Panc1 (cell line): ENCODE measurements at regions not wholly inside any gene's neighbourhood (a gene's known extent, or its start where the extent isn't known, plus 50 kb on each side); places are given as distances from the start of the nearest gene placed in this dataset.

Experiments used
- ATAC-seq: fragments of 200-7000 bp; cut with Tn5 transposase; 2 replicates; pipeline ENCODE4 v1.9.1; 2020; ENCODE audit warnings: mild to moderate bottlenecking, moderate library complexity
- BruUV-seq: library from RNA; stranded (reverse); fragments of 400-500 nt; replicated peaks from 2 replicates; lab custom pipeline; 2021; lab: Mats Ljungman, UMichigan
- CTCF ChIA-PET: fragments of 300-600 bp; sonication (Branson Sonifier 250); formaldehyde crosslinking; loops from one replicate; lab custom pipeline; 2022; ENCODE audit warnings: antibody characterized with exemption; lab: Charles Lee
- POLR2A ChIA-PET: fragments of 300-600 bp; sonication (Branson Sonifier 250); formaldehyde crosslinking; loops from one replicate; lab custom pipeline; 2022; ENCODE audit warnings: antibody characterized with exemption; lab: Charles Lee
- DNase-seq: peaks from one replicate; pipeline ENCODE4 v3.0.0-alpha.2; 2010; ENCODE audit warnings: low read depth, low spot score
- H3K27ac ChIP-seq: 2 replicates; pipeline ENCODE4 v1.5.1; 2011; ENCODE audit warnings: mild to moderate bottlenecking, low read length, inconsistent platforms
- H3K27me3 ChIP-seq: fragments of 200-500 bp; sonication (Bioruptor generic); 2 replicates; pipeline ENCODE4 v1.6.0; 2014; ENCODE audit warnings: low read length, inconsistent platforms; ENCODE audit not compliant: control insufficient read depth, insufficient read depth
- H3K36me3 ChIP-seq: fragments of 200-500 bp; sonication (Bioruptor generic); 2 replicates; pipeline ENCODE4 v1.5.1; 2014; ENCODE audit warnings: inconsistent platforms, mild to moderate bottlenecking, low read length, moderate library complexity; ENCODE audit not compliant: control insufficient read depth, insufficient read depth
- H3K4me1 ChIP-seq: 2 replicates; pipeline ENCODE4 v1.5.1; 2011; ENCODE audit warnings: inconsistent platforms, mild to moderate bottlenecking, low read length, moderate library complexity; ENCODE audit not compliant: control insufficient read depth, insufficient read depth
- H3K4me3 ChIP-seq, 2 experiments: 2 replicates each; pipeline ENCODE4 v1.5.1; 2011 to 2012; ENCODE audit warnings: low read depth in 2 of 2, low read length in 2 of 2, mild to moderate bottlenecking in 2 of 2, inconsistent platforms in 1 of 2, moderate library complexity in 1 of 2
- H3K9me3 ChIP-seq: fragments of 200-500 bp; sonication (Bioruptor generic); 2 replicates; pipeline ENCODE4 v1.5.1; 2014; ENCODE audit warnings: low read depth, mild to moderate bottlenecking, inconsistent platforms, low read length, moderate library complexity; ENCODE audit not compliant: control insufficient read depth, insufficient read depth
- POLR2AphosphoS5 ChIP-seq: IDR thresholded peaks from 2 replicates; pipeline ENCODE4 v1.6.1; 2012; ENCODE audit warnings: mild to moderate bottlenecking, low read depth, low read length, moderate library complexity
- SIN3A ChIP-seq: IDR thresholded peaks from 2 replicates; pipeline ENCODE4 v1.6.1; 2012; ENCODE audit warnings: low read depth, mild to moderate bottlenecking, low read length, moderate library complexity, borderline replicate concordance; ENCODE audit not compliant: insufficient read depth
- TCF7L2 ChIP-seq: IDR thresholded peaks from 2 replicates; pipeline ENCODE4 v1.6.1; 2011; ENCODE audit warnings: mild to moderate bottlenecking, low read depth, low read length, inconsistent platforms
- in situ Hi-C: cut with HindIII; loops from 2 replicates; pipeline ENCODE4 v1.10.0; 2016; ENCODE audit warnings: low sequenced_read_pairs, low pct_unique_long_range_greater_than_20kb
- intact Hi-C: fragments of 100-400 bp; cut with micrococcal nuclease; formaldehyde crosslinking; loops from one replicate; pipeline ENCODE4 v1.10.0; 2022; ENCODE audit not compliant: unreplicated experiment
- TF ChIP-seq, protein P1 (sequence below), 2 experiments: IDR thresholded peaks; 2 replicates each; pipeline ENCODE4 v1.6.1; 2011 to 2012; ENCODE audit warnings: low read depth in 2 of 2, control low read depth in 1 of 2, low read length in 1 of 2, mild to moderate bottlenecking in 1 of 2, moderate library complexity in 1 of 2; ENCODE audit not compliant: insufficient read depth in 1 of 2
- TF ChIP-seq, protein P2 (sequence below): fragments of 450-650 bp; IDR thresholded peaks from 2 replicates; pipeline ENCODE4 v1.5.1; 2017; ENCODE audit warnings: mild to moderate bottlenecking

DNA sequence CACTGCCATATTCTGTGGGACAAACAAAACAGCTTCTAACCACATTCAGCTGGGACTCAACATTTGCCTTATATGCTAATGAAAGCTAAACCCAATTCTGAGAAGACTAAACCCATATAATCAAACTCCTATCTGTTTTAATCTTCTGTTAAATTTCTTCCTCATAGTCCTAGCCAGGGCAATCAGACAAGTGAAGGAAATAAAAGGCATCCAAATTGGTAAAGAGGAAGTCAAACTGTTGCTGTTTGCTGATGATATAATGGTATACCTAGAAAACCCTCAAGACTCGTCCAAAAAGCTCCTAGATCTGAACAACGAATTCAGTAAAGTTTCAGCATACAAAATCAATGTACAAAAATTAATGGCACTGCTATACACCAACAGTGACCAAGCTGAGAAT lies 157.1 kb downstream of the PHLDA1 start:
- peaks cover 17% of the 10 kb centered on the region; the same call in 1 of the 2 replicates for H3K9me3 ChIP-seq
- CTCF ChIA-PET: interaction anchor here (0.6 kb wide), 1 partner anchor 17 kb away, joined by 4 read pairs; no protein-coding TSS in a partner anchor
- DNase-seq (no peak), ATAC-seq (no peak)
- H3K27ac ChIP-seq: peak overlapping the region; percentile 72
- no TSS peak for BruUV-seq
- POLR2A ChIA-PET: interaction anchor here (0.7 kb wide), 1 partner anchor 189 kb away, joined by 6 read pairs; no protein-coding TSS in a partner anchor
- H3K27me3 ChIP-seq: no peaks in the 10 kb centered on the region
- in situ Hi-C loops (no loop called here), intact Hi-C loops (no loop called here)
- H3K36me3 ChIP-seq: no peaks in the 10 kb centered on the region
- H3K4me3 ChIP-seq: no peak overlapping the region
- peaks cover 30% of the 10 kb centered on the region for H3K4me1 ChIP-seq
- TF ChIP-seq SIN3A (no peak), POLR2AphosphoS5 (no peak), TCF7L2 (no peak)
- TF ChIP-seq, protein P1, sequence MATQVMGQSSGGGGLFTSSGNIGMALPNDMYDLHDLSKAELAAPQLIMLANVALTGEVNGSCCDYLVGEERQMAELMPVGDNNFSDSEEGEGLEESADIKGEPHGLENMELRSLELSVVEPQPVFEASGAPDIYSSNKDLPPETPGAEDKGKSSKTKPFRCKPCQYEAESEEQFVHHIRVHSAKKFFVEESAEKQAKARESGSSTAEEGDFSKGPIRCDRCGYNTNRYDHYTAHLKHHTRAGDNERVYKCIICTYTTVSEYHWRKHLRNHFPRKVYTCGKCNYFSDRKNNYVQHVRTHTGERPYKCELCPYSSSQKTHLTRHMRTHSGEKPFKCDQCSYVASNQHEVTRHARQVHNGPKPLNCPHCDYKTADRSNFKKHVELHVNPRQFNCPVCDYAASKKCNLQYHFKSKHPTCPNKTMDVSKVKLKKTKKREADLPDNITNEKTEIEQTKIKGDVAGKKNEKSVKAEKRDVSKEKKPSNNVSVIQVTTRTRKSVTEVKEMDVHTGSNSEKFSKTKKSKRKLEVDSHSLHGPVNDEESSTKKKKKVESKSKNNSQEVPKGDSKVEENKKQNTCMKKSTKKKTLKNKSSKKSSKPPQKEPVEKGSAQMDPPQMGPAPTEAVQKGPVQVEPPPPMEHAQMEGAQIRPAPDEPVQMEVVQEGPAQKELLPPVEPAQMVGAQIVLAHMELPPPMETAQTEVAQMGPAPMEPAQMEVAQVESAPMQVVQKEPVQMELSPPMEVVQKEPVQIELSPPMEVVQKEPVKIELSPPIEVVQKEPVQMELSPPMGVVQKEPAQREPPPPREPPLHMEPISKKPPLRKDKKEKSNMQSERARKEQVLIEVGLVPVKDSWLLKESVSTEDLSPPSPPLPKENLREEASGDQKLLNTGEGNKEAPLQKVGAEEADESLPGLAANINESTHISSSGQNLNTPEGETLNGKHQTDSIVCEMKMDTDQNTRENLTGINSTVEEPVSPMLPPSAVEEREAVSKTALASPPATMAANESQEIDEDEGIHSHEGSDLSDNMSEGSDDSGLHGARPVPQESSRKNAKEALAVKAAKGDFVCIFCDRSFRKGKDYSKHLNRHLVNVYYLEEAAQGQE (IDR thresholded peaks at IDR 0.05; ENCODE audit: insufficient read depth in 1 of 2, low read depth in 2 of 2, low read length in 1 of 2): no peak

DNA sequence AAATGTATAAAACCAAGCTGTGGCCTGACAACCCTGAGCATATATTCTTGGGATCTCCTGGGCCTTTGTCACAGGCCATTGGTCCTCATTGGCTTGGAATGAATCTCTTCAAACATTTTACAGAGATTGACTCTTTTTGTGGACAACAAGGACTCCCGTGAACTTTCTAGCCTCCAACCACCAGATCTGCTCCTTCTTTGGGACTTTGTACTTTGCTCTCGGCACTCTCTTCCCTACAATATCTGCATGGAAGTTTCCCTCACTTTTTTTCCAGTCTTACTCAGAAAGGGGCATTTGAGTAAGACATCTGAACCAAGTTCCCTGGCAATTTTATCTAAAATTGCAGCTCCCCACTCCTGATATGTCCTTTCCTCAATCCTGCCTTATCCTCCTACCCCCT lies 158.8 kb downstream of the PHLDA1 start:
- no peak for TF ChIP-seq POLR2AphosphoS5
- TF ChIP-seq, protein P1 (IDR thresholded peaks at IDR 0.05; ENCODE audit: insufficient read depth in 1 of 2, low read depth in 2 of 2, low read length in 1 of 2): no peak
- no peak for TF ChIP-seq TCF7L2
- no peak for TF ChIP-seq SIN3A
- TF ChIP-seq, protein P2, sequence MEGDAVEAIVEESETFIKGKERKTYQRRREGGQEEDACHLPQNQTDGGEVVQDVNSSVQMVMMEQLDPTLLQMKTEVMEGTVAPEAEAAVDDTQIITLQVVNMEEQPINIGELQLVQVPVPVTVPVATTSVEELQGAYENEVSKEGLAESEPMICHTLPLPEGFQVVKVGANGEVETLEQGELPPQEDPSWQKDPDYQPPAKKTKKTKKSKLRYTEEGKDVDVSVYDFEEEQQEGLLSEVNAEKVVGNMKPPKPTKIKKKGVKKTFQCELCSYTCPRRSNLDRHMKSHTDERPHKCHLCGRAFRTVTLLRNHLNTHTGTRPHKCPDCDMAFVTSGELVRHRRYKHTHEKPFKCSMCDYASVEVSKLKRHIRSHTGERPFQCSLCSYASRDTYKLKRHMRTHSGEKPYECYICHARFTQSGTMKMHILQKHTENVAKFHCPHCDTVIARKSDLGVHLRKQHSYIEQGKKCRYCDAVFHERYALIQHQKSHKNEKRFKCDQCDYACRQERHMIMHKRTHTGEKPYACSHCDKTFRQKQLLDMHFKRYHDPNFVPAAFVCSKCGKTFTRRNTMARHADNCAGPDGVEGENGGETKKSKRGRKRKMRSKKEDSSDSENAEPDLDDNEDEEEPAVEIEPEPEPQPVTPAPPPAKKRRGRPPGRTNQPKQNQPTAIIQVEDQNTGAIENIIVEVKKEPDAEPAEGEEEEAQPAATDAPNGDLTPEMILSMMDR: no peak
- no peak for DNase-seq
- Histone ChIP-seq H3K36me3 (no peaks in the 10 kb centered on the region), H3K27me3 (no peaks in the 10 kb centered on the region), H3K9me3 (peaks cover 17% of the 10 kb centered on the region; the same call in 1 of the 2 replicates), H3K4me1 (peaks cover 13% of the 10 kb centered on the region), H3K4me3 (no peak overlapping the region), H3K27ac (peak overlapping the region; percentile 81)
- POLR2A ChIA-PET: no interaction called here
- BruUV-seq: no TSS peak
- CTCF ChIA-PET: no interaction called here
- no peak for ATAC-seq
- in situ Hi-C loops (no loop called here), intact Hi-C loops (no loop called here)
